HUES48 (cell line): ENCODE measurements at regions not wholly inside any gene's neighbourhood (a gene's known extent, or its start where the extent isn't known, plus 50 kb on each side); places are given as distances from the start of the nearest gene placed in this dataset.
"Not testable (repeated sequence)": the region's sequence is repeated elsewhere in the genome, so short reads cannot be mapped to it uniquely, and the experiment has no call there.

Experiments
- H3K27ac ChIP-seq: one replicate; pipeline ENCODE4 v1.7.0; 2013; ENCODE audit warnings: low read depth, low read length, inconsistent platforms
- H3K27me3 ChIP-seq: 2 replicates; pipeline ENCODE4 v1.6.1; 2013; ENCODE audit warnings: mild to moderate bottlenecking, low read length; ENCODE audit not compliant: control insufficient read depth, insufficient read depth
- H3K36me3 ChIP-seq: 2 replicates; pipeline ENCODE4 v1.6.1; 2013; ENCODE audit warnings: low read length; ENCODE audit not compliant: control insufficient read depth, insufficient read depth
- H3K4me1 ChIP-seq: 2 replicates; pipeline ENCODE4 v1.6.1; 2013; ENCODE audit warnings: mild to moderate bottlenecking, low read length; ENCODE audit not compliant: control insufficient read depth, insufficient read depth
- H3K4me3 ChIP-seq: 2 replicates; pipeline ENCODE4 v1.5.1; 2013; ENCODE audit warnings: mild to moderate bottlenecking, low read depth, low read length
- H3K9ac ChIP-seq: 2 replicates; pipeline ENCODE4 v1.6.1; 2013; ENCODE audit warnings: mild to moderate bottlenecking, low read depth, low read length, moderate library complexity
- H3K9me3 ChIP-seq: 2 replicates; pipeline ENCODE4 v1.6.1; 2013; ENCODE audit warnings: low read length; ENCODE audit not compliant: control insufficient read depth, insufficient read depth

- not testable (repeated sequence) for H3K4me3 ChIP-seq, H3K27ac ChIP-seq, H3K4me1 ChIP-seq, H3K9me3 ChIP-seq, H3K36me3 ChIP-seq, H3K9ac ChIP-seq, H3K27me3 ChIP-seq
Measured at GRCh38 chr4:189665712-189666305, 274.9 kb upstream of the FRG1 start.

- not testable (repeated sequence) for H3K27ac ChIP-seq, H3K27me3 ChIP-seq, H3K4me1 ChIP-seq, H3K36me3 ChIP-seq, H3K4me3 ChIP-seq, H3K9me3 ChIP-seq, H3K9ac ChIP-seq
Measured at GRCh38 chr4:189667386-189667785, 273.3 kb upstream of the FRG1 start.

DNA sequence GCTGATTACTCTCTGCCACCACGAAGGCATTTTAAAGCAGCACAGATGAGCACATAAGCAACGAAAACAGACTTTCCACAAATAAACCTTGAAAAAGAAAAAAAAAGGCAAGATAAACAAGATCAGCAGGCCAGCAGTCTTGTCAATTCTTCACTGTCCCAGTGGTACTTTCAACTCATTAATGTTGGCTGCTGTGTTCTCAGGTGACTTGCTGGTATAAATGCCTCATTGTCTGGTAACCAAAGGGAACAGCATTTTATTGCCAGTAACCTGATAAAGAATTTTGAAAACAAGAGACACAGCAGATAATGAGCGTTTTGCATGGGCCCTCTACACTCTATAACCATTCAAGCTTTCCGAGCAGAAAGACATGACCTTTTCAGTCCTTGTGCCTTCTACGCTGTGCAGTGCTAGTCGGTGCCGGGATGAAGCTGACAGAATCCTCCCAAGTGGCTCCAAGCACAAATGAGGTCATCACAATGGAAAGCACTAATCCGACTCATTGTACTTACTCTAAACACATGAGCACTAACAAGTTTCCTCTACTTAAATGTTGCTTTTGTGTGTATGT lies 242.9 kb upstream of the FRG1 start:
- not testable (repeated sequence) for H3K27me3 ChIP-seq, H3K36me3 ChIP-seq, H3K27ac ChIP-seq, H3K4me3 ChIP-seq, H3K4me1 ChIP-seq, H3K9me3 ChIP-seq, H3K9ac ChIP-seq

GRCh38 chr4:189703000-189703399 lies 237.7 kb upstream of the FRG1 start:
- H3K4me3 ChIP-seq, H3K9me3 ChIP-seq, H3K9ac ChIP-seq, H3K4me1 ChIP-seq, H3K36me3 ChIP-seq, H3K27me3 ChIP-seq, H3K27ac ChIP-seq: not testable (repeated sequence)

- H3K4me3 ChIP-seq, H3K4me1 ChIP-seq, H3K27me3 ChIP-seq, H3K27ac ChIP-seq, H3K9ac ChIP-seq, H3K36me3 ChIP-seq, H3K9me3 ChIP-seq: not testable (repeated sequence)
Measured at GRCh38 chr4:189706821-189707220, 233.9 kb upstream of the FRG1 start.

GRCh38 chr4:189707227-189707626 lies 233.4 kb upstream of the FRG1 start:
- not testable (repeated sequence) for H3K27ac ChIP-seq, H3K4me3 ChIP-seq, H3K36me3 ChIP-seq, H3K27me3 ChIP-seq, H3K9me3 ChIP-seq, H3K9ac ChIP-seq, H3K4me1 ChIP-seq

DNA sequence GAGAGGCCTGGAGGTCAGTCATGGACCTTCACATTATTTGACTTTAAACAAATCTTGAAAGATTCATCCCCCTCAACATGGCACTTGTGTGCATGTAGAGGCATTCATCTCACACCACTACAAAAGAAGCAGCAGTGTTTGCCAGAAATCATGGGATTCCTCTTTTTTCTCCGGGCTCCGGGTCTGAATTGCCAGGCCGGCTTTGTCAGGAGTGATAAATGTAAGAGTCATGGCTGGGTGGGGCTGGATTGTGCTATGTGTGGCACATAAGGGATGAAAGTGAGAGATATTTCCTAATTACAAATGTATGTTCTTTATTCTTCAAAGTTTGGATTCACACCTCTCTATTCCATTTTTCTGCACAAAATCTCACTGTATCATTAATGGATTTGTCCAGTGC lies 228.7 kb upstream of the FRG1 start:
- H3K27me3 ChIP-seq, H3K36me3 ChIP-seq, H3K4me1 ChIP-seq, H3K9me3 ChIP-seq, H3K9ac ChIP-seq, H3K27ac ChIP-seq, H3K4me3 ChIP-seq: not testable (repeated sequence)

DNA sequence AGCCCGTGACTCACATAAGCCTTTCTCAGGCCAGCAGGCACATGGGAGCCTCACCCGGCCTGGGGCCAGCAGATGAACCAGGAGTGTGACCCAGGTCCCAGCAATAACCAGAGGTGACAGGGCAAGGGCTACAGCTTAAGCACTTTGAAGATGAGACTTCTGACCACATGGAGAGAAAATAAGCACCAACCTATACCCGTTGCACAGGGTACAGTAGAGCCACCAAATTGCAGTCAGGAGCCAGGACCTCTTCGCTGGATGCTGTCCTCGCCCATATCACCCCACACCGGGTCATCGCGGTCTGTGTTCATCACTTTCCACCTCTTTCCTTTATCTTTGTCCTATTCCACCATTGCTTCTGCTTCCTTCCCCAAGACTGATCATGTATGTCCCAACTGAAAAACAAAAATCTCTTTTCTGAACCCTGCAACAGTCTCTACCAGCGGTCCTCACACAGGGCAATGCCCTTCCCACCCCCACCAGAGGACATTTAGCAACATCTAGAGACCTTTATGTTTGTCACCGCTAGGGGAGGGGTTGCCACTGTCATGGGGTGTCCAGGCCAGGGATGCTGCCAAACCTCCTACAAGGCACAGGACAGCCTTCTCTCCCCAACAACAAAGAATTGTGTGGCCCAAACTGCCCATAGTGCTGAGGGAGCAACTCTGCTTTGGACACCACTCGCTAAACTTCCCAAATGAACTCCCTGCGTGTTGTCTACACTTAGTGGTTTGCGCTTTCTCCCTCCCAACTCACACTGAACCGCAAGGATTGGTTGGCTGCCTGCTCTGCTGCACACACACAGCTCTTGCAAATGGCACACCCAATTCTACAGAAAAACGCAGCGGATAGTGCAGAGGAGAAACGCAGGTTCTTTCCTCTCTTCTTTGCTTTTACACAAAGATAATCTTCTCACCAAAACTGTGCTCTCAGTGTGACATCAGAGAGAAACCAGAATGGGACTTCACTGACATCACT lies 219.4 kb upstream of the FRG1 start:
- not testable (repeated sequence) for H3K9ac ChIP-seq, H3K27ac ChIP-seq, H3K4me1 ChIP-seq, H3K27me3 ChIP-seq, H3K9me3 ChIP-seq, H3K36me3 ChIP-seq, H3K4me3 ChIP-seq

- not testable (repeated sequence) for H3K4me1 ChIP-seq, H3K9me3 ChIP-seq, H3K27me3 ChIP-seq, H3K27ac ChIP-seq, H3K9ac ChIP-seq, H3K36me3 ChIP-seq, H3K4me3 ChIP-seq
Measured at GRCh38 chr4:189722324-189723003, 218.2 kb upstream of the FRG1 start.

DNA sequence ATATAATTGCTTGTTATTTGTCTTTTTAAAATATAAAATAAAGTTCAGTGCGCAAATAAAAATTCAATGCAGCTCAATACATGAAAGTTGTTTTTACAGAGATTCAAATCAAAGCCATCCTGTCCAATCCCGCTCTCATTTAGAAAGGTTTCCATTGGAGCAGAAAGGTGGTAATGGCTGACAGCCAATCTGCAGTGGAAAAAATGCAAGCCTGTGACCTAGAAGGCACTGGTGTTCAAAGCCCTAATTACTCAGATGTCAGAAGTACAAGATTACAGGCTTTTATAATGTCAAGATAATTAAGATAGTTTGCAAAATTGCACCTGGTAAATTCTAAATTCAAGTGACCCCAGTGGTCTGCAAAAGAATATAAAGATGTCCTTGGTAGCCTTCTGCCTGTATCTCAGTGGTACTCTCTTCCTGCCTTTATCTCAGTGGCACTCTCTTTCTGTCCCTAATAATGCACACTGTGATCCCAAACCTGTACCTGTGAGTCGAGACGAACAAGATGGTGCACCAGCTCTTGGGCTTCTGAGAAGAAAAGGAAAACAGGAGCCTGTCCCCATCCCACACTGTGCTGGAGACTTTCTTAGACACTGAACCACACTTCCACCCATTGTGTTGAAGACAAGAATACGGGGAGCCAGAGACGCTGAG lies 212.6 kb upstream of the FRG1 start:
- H3K9me3 ChIP-seq, H3K4me1 ChIP-seq, H3K4me3 ChIP-seq, H3K9ac ChIP-seq, H3K36me3 ChIP-seq, H3K27me3 ChIP-seq, H3K27ac ChIP-seq: not testable (repeated sequence)

DNA sequence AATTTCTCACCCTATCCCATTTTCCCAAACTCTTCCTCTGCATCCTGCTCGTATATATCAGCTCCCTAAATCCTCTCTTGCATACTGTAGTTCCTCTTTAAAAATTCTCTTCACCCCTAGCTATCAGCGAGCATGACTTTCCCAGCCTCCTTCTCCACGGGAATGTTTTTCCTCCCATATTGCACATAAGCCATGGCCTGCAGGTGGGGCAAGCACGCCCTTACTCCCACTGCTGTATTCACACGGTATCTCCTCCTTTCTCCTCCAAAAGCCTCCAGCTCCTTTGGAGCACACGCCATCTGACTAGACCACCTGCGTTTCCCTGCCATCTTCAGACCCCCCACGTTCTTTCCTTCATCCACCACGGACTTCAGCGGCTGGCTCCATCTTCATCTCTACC lies 208.7 kb upstream of the FRG1 start:
- not testable (repeated sequence) for H3K4me1 ChIP-seq, H3K9me3 ChIP-seq, H3K4me3 ChIP-seq, H3K36me3 ChIP-seq, H3K27me3 ChIP-seq, H3K27ac ChIP-seq, H3K9ac ChIP-seq
